NCI-H1417 treated with DMSO at 0.1 percent for 48 hours (cell line): ENCODE measurements at regions not wholly inside any gene's neighbourhood (a gene's known extent, or its start where the extent isn't known, plus 50 kb on each side); places are given as distances from the start of the nearest gene placed in this dataset.

Experiments
- DNase-seq: peaks from one replicate; lab custom pipeline; 2025; lab: John Stamatoyannopoulos, UW

DNA sequence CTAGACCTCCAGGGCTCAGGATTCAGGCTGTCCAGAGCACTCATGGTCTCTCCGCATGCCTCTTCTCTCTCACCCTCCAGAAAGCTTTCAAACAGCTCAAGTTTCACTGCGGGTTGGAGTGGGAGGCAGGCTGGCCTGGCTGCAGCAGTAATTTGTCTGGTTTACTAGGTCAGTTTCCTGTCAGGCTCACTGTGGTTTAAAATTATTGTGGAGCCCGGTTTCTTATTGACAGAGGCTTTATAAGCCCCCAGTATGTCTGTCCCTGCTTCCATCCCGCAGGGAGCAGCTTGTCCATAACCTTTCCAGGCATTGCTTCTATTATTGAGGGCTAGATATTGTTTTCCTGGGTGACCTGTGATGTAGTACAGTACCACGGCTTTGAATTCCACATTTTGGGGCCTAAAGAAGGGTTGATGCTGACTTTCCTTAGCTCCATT, 235.3 kb upstream of the SORL1-AS1 start:
- DNase-seq = no peak

DNA sequence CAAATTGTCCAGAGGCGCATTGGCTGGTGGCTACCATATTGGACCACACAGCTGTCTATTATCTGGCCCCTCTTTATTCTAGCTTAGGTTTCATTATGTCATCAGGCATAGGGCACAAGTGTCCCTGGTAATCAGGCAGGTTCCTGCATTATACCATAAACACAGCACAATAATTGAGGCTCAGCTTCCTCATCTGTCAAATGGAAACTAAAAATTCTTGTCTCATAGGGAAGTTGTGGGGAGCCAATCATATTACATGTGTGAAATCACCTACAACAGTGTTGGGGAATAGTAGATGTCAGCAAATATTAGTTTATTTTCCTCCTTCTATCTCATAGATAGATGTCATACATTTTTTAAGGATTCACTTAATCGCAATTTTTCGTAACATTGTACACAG, 231.0 kb upstream of the SORL1-AS1 start:
- no peak for DNase-seq
